ENCODE measurements at regions not wholly inside any gene's neighbourhood (a gene's known extent, or its start where the extent isn't known, plus 50 kb on each side); places are given as distances from the start of the nearest gene placed in this dataset.

- no peaks in the 10 kb centered on the region for H3K9me3 Mint-ChIP-seq
- H3K4me1 Mint-ChIP-seq = no peaks in the 10 kb centered on the region
- H3K4me3 Mint-ChIP-seq = no peak overlapping the region
- no peak for DNase-seq
- peaks cover 24% of the 10 kb centered on the region for H3K36me3 Mint-ChIP-seq (ENCODE audit: low read depth)
- H3K27me3 Mint-ChIP-seq = no peaks in the 10 kb centered on the region
- ChIA-PET POLR2A (no interaction called here), CTCF (interaction anchor here (0.6 to 2.4 kb wide), 14 partner anchors 9 to 88 kb away, joined by 3 to 14 read pairs (median 6); no protein-coding TSS in a partner anchor)
- no peak overlapping the region for H3K27ac Mint-ChIP-seq
These were observed 230.2 kb upstream of the STK26 start for GRCh38 chrX:131792789-131793462.

GRCh38 chrX:131795442-131796229 lies 227.5 kb upstream of the STK26 start:
- no peaks in the 10 kb centered on the region for H3K4me1 Mint-ChIP-seq
- H3K9me3 Mint-ChIP-seq = no peaks in the 10 kb centered on the region
- no peaks in the 10 kb centered on the region for H3K27me3 Mint-ChIP-seq
- DNase-seq = no peak
- no peak overlapping the region for H3K4me3 Mint-ChIP-seq
- peaks cover 22% of the 10 kb centered on the region for H3K36me3 Mint-ChIP-seq (ENCODE audit: low read depth)
- ChIA-PET POLR2A (no interaction called here), CTCF (interaction anchor here (0.9 to 1.8 kb wide), 4 partner anchors 12 to 49 kb away, joined by 3 to 6 read pairs (median 4); no protein-coding TSS in a partner anchor)
- H3K27ac Mint-ChIP-seq = no peak overlapping the region

- H3K36me3 Mint-ChIP-seq (ENCODE audit: low read depth) = peaks cover 2% of the 10 kb centered on the region
- no peaks in the 10 kb centered on the region for H3K27me3 Mint-ChIP-seq
- ChIA-PET POLR2A (no interaction called here), CTCF (interaction anchor here (0.8 to 4.7 kb wide), 5 partner anchors 9 to 41 kb away, joined by 3 to 25 read pairs (median 4); no protein-coding TSS in a partner anchor)
- H3K4me1 Mint-ChIP-seq = no peaks in the 10 kb centered on the region
- no peak overlapping the region for H3K27ac Mint-ChIP-seq
- DNase-seq = no peak
- H3K9me3 Mint-ChIP-seq = no peaks in the 10 kb centered on the region
- no peak overlapping the region for H3K4me3 Mint-ChIP-seq
These were observed 222.0 kb upstream of the STK26 start for GRCh38 chrX:131801066-131801465.

- POLR2A ChIA-PET = no interaction called here
- CTCF ChIA-PET = interaction anchor here (1.0 to 4.7 kb wide), 8 partner anchors 10 to 60 kb away, joined by 3 to 25 read pairs (median 7); no protein-coding TSS in a partner anchor
- H3K27me3 Mint-ChIP-seq = no peaks in the 10 kb centered on the region
These were observed 221.2 kb upstream of the STK26 start for GRCh38 chrX:131801911-131802310.

GRCh38 chrX:131802836-131803626 lies 220.1 kb upstream of the STK26 start:
- no peak overlapping the region for H3K4me3 Mint-ChIP-seq
- CTCF ChIA-PET = interaction anchor here (0.8 to 4.7 kb wide), 14 partner anchors 9 to 98 kb away, joined by 3 to 25 read pairs (median 6); no protein-coding TSS in a partner anchor
- peaks cover 2% of the 10 kb centered on the region for H3K36me3 Mint-ChIP-seq (ENCODE audit: low read depth)

More at GRCh38 chrX:131801911-131802310, 221.2 kb upstream of the STK26 start:
- no peak overlapping the region for H3K4me3 Mint-ChIP-seq
- H3K36me3 Mint-ChIP-seq (ENCODE audit: low read depth) = peaks cover 2% of the 10 kb centered on the region
- no peaks in the 10 kb centered on the region for H3K9me3 Mint-ChIP-seq
- H3K27ac Mint-ChIP-seq = no peak overlapping the region
- DNase-seq = no peak
- no peaks in the 10 kb centered on the region for H3K4me1 Mint-ChIP-seq

GRCh38 chrX:131812847-131813825 lies 210.0 kb upstream of the STK26 start:
- ChIA-PET POLR2A (no interaction called here), CTCF (interaction anchor here (0.9 to 3.2 kb wide), 17 partner anchors 8 to 668 kb away, joined by 3 to 25 read pairs (median 4); no protein-coding TSS in a partner anchor)
- no peaks in the 10 kb centered on the region for H3K27me3 Mint-ChIP-seq
- peak overlapping the region; percentile 75 for H3K4me3 Mint-ChIP-seq
- peak overlapping the region; percentile 97 for H3K27ac Mint-ChIP-seq
- DNase-seq = peak; percentile 82
- no peaks in the 10 kb centered on the region for H3K36me3 Mint-ChIP-seq (ENCODE audit: low read depth)
- H3K4me1 Mint-ChIP-seq = peaks cover 34% of the 10 kb centered on the region
- H3K9me3 Mint-ChIP-seq = no peaks in the 10 kb centered on the region

More at GRCh38 chrX:131802836-131803626, 220.1 kb upstream of the STK26 start:
- POLR2A ChIA-PET = no interaction called here
- DNase-seq = no peak
- H3K4me1 Mint-ChIP-seq = no peaks in the 10 kb centered on the region
- H3K9me3 Mint-ChIP-seq = no peaks in the 10 kb centered on the region
- H3K27me3 Mint-ChIP-seq = no peaks in the 10 kb centered on the region
- H3K27ac Mint-ChIP-seq = no peak overlapping the region

GRCh38 chrX:131816551-131817136 lies 206.5 kb upstream of the STK26 start:
- H3K4me1 Mint-ChIP-seq = peaks cover 42% of the 10 kb centered on the region

GRCh38 chrX:131818297-131818936 lies 204.7 kb upstream of the STK26 start:
- peak overlapping the region; percentile 86 for H3K27ac Mint-ChIP-seq
- no peaks in the 10 kb centered on the region for H3K27me3 Mint-ChIP-seq
- peaks cover 5% of the 10 kb centered on the region for H3K36me3 Mint-ChIP-seq (ENCODE audit: low read depth)
- peaks cover 41% of the 10 kb centered on the region for H3K4me1 Mint-ChIP-seq
- H3K9me3 Mint-ChIP-seq = no peaks in the 10 kb centered on the region
- DNase-seq = no peak
- ChIA-PET CTCF (no interaction called here), POLR2A (no interaction called here)
- H3K4me3 Mint-ChIP-seq = no peak overlapping the region

More at GRCh38 chrX:131816551-131817136, 206.5 kb upstream of the STK26 start:
- Mint-ChIP-seq H3K27me3 (no peaks in the 10 kb centered on the region), H3K36me3 (ENCODE audit: low read depth) (peaks cover 5% of the 10 kb centered on the region), H3K9me3 (no peaks in the 10 kb centered on the region), H3K27ac (peak overlapping the region; percentile 86), H3K4me3 (peak overlapping the region; percentile 64)
- CTCF ChIA-PET = interaction anchor here (0.8 to 1.9 kb wide), 7 partner anchors 11 to 111 kb away, joined by 3 to 6 read pairs (median 4); no protein-coding TSS in a partner anchor
- POLR2A ChIA-PET = no interaction called here
- DNase-seq = peak; percentile 86

GRCh38 chrX:131821945-131822622 lies 201.0 kb upstream of the STK26 start:
- no peak overlapping the region for H3K4me3 Mint-ChIP-seq
- CTCF ChIA-PET = interaction anchor here (0.5 to 1.9 kb wide), 13 partner anchors 9 to 117 kb away, joined by 3 to 10 read pairs (median 4); no protein-coding TSS in a partner anchor
- POLR2A ChIA-PET = no interaction called here
- no peak for DNase-seq
- H3K27ac Mint-ChIP-seq = peak overlapping the region; percentile 54
- peaks cover 7% of the 10 kb centered on the region for H3K36me3 Mint-ChIP-seq (ENCODE audit: low read depth)
- H3K27me3 Mint-ChIP-seq = no peaks in the 10 kb centered on the region
- no peaks in the 10 kb centered on the region for H3K9me3 Mint-ChIP-seq
- H3K4me1 Mint-ChIP-seq = peaks cover 24% of the 10 kb centered on the region

GRCh38 chrX:131826572-131826971 lies 196.5 kb upstream of the STK26 start:
- Mint-ChIP-seq H3K4me1 (peaks cover 39% of the 10 kb centered on the region), H3K36me3 (ENCODE audit: low read depth) (peaks cover 2% of the 10 kb centered on the region), H3K9me3 (no peaks in the 10 kb centered on the region), H3K27ac (no peak overlapping the region), H3K27me3 (no peaks in the 10 kb centered on the region), H3K4me3 (no peak overlapping the region)
- POLR2A ChIA-PET = no interaction called here
- CTCF ChIA-PET = interaction anchor here (0.7 to 1.3 kb wide), 3 partner anchors 17 to 92 kb away, joined by 3 read pairs; no protein-coding TSS in a partner anchor
- DNase-seq = no peak

Data from activated CD4-positive, alpha-beta T cell treated with anti-CD3 and anti-CD28 coated beads, Interleukin-2, amount 10 ng/mL, durations not matched to agents 7 days and 5 days (primary cell).